HG03095 (cell line): ENCODE measurements at regions not wholly inside any gene's neighbourhood (a gene's known extent, or its start where the extent isn't known, plus 50 kb on each side); places are given as distances from the start of the nearest gene placed in this dataset.
"Not testable (repeated sequence)": the region's sequence is repeated elsewhere in the genome, so short reads cannot be mapped to it uniquely, and the experiment has no call there.

Experiments
- ATAC-seq: cut with Tn5 transposase; IDR thresholded peaks from one replicate; pipeline ENCODE4 v1.9.1; 2021; ENCODE audit warnings: moderate library complexity; ENCODE audit not compliant: unreplicated experiment

DNA sequence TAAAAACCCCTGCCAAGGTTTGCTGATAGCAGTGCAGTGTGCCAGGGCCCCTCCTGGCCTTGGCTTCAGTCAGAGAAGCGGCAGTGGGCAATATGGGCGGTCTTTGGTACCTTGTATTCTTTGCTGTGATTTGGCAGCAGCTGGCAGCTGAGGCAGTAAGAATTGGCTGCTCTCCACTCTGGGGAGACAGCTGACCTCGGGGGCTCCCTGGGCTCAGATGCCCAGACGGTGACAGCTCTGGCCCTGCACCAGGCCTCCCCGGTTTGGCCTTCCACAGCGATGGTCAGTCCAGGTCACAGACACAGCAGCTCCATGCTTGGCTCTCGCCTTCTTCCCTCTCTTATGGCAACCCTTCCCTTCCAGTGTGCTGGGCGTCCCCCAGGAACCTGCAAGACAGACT lies 330.9 kb downstream of the BCOR start:
- no peak for ATAC-seq

- ATAC-seq, result no peak
Measured at GRCh38 chrX:39767446-39767845, 330.3 kb downstream of the BCOR start.

DNA sequence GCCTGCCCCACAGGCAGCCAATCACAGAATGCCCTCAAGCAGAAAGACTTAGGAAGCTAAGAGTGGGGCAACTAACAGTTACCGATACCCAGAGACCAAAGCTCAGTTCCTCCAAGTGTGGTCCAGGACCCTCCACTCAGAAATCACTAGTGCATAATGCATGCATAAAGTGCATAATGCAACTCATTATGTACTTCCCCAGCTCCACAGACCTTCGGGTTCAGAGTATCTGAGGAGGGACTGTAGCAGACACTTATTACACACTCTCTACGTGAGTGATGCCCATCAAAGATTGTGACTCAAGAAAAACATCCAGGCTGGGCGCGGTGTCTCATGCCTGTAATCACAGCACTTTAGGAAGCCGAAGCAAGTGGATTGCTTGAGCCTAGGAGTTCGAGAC lies 328.0 kb downstream of the BCOR start:
- no peak for ATAC-seq

- ATAC-seq, result no peak
Measured at GRCh38 chrX:39771089-39771488, 326.7 kb downstream of the BCOR start.

GRCh38 chrX:39772057-39772832 lies 325.5 kb downstream of the BCOR start:
- no peak for ATAC-seq

- no peak for ATAC-seq
Measured at GRCh38 chrX:39773150-39773549, 324.6 kb downstream of the BCOR start.

- ATAC-seq, result no peak
Measured at GRCh38 chrX:39773923-39774773, 323.6 kb downstream of the BCOR start.

DNA sequence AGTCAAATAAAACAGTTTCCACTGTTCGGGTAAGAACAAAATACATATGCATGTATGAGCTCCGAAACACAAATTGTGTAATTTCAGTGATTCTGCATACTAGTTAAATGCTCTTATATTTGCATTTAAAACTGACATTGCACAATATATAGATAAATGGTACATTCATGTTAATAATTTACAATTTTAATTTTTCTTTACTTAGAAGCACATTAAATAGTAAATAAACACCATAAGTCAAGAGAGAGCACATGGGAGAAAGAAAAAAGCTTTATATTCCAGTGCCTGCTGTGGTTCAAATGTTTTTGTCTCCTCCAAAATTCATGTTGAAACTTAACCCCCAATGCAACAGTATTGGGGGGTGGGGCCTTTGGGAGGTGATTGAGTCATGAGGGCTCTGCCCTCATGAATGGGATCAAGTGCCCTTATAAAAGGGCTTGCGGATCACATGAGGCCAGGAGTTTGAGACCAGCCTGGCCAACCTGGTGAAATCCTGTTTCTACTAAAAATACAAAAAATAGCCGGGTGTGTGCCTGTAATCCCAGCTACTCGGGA lies 322.9 kb downstream of the BCOR start:
- ATAC-seq, result no peak

GRCh38 chrX:39777623-39778025 lies 320.1 kb downstream of the BCOR start:
- no peak for ATAC-seq

GRCh38 chrX:39779952-39780783 lies 317.6 kb downstream of the BCOR start:
- ATAC-seq, result no peak

DNA sequence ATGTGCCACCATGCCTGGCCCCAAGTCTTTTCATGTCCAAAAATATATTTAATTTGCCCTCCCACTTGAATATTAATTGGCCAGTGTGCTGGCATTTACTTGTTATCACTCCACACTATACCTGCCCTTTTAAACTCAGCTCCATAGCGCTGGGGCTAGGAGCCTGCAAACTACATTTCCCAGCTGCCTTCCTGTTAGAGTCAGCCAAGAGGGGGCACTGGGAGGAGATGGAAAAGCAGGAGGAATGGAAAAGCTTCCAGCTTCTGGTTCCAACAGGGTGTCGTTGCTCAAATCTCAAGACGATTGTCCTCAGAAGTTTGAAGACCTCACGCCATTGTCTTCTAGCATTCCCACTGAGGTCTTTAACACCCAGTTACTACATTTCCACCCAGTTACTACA lies 315.5 kb downstream of the BCOR start:
- no peak for ATAC-seq

GRCh38 chrX:39787999-39788398 lies 309.8 kb downstream of the BCOR start:
- ATAC-seq, result no peak

DNA sequence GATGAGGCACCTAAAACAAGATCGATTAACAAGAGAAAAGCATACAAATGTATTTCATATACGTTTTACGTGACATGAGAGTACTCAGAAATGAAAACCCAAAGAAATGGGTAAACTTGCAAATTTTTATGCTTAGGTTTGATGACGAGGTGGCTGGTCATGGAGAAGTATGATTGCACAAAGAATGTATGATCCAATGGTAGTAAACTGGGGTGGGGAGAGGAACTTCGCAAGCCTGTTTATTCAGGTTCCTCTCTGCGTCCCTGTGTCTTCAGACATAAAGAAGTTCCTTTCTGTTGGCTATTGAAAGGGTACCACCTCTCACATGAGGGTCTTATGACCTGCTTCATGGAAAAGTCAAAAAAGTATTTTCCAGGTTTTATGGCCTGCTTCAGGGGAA lies 309.2 kb downstream of the BCOR start:
- ATAC-seq, result no peak

- no peak for ATAC-seq
Measured at GRCh38 chrX:39791691-39792090, 306.1 kb downstream of the BCOR start.

DNA sequence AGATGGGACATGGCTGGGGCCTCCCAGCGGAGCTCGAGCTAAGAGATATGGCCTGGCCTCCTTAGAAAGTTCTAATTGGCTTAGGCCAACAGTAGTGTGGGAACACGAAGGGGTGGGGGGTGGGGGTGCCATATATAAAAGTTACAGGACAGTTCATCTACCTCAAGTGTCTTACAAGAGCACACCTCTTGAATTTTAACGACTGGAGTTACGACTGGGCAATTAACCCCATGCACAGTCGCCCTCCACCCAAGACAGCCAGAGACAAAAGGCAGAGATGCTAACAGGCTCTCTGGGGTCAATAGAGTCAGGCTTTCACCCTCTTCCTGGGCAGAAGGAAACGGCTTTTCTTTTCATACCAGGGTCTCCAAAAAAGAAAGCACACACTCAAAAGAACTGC lies 302.2 kb downstream of the BCOR start:
- no peak for ATAC-seq

GRCh38 chrX:39796856-39797255 lies 300.9 kb downstream of the BCOR start:
- ATAC-seq, result no peak

GRCh38 chrX:39798488-39798887 lies 299.3 kb downstream of the BCOR start:
- ATAC-seq, result not testable (repeated sequence)

- ATAC-seq, result no peak
Measured at GRCh38 chrX:39802354-39802753, 295.4 kb downstream of the BCOR start.

DNA sequence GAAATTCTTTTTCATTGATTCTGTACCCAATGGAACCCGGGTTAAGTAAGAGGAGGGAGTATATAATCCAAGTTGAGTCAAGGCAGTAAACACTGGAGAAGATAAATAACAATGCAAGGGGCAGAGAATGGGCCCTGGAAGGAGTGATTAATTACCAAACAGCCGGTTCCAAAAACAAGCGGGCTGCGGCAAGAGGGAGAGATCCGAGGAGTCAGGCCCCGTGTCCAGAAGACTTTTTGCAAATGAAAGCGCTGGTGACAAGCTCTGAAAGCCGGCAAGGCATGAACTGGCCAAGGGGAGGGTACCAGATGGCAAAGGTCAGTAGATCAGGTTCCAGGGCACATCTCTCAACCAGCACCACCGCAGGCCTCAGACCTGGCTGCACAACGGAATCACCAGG lies 294.9 kb downstream of the BCOR start:
- no peak for ATAC-seq

- no peak for ATAC-seq
Measured at GRCh38 chrX:39805022-39805421, 292.7 kb downstream of the BCOR start.

- no peak for ATAC-seq
Measured at GRCh38 chrX:39805825-39806224, 291.9 kb downstream of the BCOR start.
